C4-2B (cell line): ENCODE measurements at regions not wholly inside any gene's neighbourhood (a gene's known extent, or its start where the extent isn't known, plus 50 kb on each side); places are given as distances from the start of the nearest gene placed in this dataset.

ENCODE experiments used
- H3K27ac ChIP-seq: fragments of 450-650 bp; 2 replicates; pipeline ENCODE4 v1.5.1; 2017
- ZFX ChIP-seq: fragments of 450-650 bp; IDR thresholded peaks from 2 replicates; pipeline ENCODE4 v1.6.1; 2017
- TF ChIP-seq, protein P1 (sequence below): fragments of 450-650 bp; conservative IDR thresholded peaks from 2 replicates; pipeline ENCODE4 v1.5.1; 2017; ENCODE audit warnings: mild to moderate bottlenecking

DNA sequence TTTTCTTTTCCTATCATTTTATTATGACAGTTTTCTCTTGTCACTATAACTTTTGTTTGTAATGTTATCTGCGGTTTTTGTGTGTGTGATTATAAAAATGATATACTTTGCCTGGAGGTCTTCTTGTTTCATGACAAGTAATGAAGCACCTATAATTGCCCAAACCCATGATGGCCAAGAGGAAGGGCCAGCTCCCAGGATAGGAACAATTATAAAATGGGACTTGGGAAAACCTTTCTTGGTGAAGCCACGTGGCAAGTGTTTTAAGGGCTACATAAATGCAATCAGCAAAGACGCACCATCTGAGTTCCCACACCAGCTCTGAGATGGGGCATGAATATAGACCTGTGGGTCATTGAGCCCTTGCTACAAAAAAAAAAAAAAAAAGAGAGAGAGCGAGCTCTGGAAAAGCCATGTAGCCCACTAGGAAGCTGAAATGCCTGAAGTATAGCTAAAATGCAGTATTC is 462.6 kb upstream of the RUNX1 start:
- no peak overlapping the region for H3K27ac ChIP-seq
- TF ChIP-seq, protein P1, sequence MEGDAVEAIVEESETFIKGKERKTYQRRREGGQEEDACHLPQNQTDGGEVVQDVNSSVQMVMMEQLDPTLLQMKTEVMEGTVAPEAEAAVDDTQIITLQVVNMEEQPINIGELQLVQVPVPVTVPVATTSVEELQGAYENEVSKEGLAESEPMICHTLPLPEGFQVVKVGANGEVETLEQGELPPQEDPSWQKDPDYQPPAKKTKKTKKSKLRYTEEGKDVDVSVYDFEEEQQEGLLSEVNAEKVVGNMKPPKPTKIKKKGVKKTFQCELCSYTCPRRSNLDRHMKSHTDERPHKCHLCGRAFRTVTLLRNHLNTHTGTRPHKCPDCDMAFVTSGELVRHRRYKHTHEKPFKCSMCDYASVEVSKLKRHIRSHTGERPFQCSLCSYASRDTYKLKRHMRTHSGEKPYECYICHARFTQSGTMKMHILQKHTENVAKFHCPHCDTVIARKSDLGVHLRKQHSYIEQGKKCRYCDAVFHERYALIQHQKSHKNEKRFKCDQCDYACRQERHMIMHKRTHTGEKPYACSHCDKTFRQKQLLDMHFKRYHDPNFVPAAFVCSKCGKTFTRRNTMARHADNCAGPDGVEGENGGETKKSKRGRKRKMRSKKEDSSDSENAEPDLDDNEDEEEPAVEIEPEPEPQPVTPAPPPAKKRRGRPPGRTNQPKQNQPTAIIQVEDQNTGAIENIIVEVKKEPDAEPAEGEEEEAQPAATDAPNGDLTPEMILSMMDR, result no peak
- TF ChIP-seq ZFX, result no peak

DNA sequence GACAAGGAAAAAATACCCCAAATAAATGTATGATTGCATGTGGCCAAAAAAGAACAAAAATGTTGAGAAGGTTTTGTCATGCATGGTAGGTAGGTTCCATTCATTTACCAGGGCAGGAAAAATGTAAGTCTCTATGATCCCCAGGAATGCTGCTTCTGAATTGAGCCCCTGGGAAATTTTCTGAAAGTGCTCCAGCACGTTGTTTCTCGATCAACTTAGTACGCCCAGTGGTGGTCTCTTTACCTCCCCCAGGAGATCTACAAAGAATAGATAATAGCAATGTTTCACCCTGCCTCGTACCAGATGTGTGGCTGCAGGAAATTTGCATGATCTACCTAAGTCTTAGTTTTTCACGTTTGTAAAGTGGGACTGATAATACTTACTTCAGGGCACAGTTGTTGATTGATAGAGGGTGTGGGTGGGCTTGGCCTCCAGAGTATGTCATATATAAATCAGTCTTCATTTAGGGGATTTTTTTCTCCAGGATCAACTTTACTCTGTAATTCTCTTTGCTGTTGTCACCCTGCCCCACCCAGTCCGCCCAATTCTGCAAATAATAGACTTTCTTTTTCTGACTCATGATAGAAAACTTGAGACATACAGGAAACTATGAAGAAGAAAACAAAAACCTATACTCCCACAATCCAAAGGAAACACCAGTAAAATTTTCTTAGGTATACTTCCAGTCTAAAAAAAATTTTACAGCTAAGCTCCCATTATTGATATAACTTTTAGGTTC is 462.0 kb upstream of the RUNX1 start:
- no peak overlapping the region for H3K27ac ChIP-seq
- TF ChIP-seq ZFX, result no peak
- TF ChIP-seq, protein P1, result no peak

DNA sequence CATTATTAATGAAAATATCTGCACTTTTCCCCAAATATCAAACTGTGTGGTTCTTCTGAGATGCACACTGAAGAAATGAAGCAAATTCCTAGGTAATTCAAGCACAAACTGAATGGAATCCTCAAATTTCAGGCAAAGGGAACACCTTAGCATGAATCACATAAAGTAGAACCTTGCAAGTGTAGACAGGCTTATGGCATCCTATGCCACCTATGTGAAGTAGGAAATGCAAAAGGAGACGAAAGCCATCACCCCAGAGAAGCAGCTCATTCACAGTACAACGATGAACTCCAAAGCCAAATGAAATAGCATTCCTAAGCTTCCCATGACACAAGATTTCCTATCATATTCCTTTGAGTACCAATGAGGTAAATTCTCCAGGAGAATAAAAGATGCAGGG is 461.2 kb upstream of the RUNX1 start:
- TF ChIP-seq ZFX, result no peak
- TF ChIP-seq, protein P1, result no peak
- H3K27ac ChIP-seq, result no peak overlapping the region

DNA sequence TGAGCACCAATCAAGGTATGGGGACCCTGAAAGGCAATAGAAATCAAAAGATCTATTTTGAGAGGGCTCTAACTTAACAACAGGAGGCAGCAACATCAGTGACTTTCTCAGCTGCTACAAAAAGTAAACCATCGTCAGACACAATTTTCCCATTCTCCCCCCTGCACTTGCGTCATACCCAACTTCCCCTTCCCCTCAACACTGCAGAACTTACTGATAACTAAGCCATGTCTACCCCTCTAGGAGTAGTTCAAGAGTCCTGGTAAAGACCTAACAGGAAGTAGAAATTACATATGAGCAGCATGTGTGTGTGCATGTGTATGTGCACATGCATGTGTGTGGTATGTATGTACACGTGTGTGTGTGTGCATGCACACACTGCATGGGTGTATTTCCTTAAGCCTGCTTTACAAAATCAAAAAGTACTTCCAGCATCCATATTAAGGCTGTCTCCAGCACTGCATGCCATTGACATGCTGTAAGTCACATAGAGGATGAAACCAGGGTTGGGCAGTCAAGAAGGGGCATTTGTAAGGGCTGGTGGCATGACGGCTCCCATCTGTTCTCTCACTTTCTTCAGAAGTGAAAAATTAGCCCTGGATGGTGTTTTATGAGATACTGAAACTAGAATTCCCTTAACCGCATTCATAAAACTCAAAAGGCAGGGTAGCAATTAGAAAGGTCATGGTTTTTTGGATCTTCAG is 460.1 kb upstream of the RUNX1 start:
- TF ChIP-seq, protein P1, result no peak
- no peak for TF ChIP-seq ZFX
- H3K27ac ChIP-seq, result no peak overlapping the region

DNA sequence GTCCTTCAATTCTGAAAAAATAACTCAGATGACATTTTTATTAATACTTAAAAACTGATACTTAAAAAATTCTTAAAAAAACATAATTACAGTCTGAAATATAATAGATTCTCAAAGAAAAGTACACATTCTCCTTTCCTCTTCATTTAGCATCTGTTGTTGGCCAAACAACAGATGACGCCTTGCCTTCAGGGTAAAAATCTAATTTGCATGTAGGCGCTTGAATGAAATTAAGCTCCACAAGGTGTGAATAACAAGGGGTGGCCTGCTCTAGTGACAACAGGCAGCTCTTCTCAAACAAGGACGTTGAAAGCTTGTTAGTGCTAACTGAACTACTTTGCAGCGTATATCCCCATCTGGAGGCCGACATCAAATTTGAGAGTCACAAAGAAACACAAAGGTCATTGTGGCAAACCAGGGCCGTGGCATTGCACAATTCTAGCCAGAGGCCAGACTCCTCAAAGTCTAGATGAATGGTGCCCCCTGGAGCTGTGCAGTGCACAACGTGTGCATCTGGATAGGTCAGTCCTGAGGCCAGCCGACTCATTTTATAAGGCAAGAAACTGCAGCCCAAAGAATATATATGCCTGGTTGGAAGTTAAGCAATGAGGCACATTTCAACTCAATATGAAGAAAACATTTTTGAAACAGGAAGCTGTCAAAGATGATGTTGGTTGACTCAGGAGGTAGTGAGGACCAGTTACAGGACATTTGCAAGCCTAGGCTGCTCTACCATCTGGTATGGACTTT is 459.2 kb upstream of the RUNX1 start:
- TF ChIP-seq, protein P1, result no peak
- no peak for TF ChIP-seq ZFX
- H3K27ac ChIP-seq, result no peak overlapping the region

DNA sequence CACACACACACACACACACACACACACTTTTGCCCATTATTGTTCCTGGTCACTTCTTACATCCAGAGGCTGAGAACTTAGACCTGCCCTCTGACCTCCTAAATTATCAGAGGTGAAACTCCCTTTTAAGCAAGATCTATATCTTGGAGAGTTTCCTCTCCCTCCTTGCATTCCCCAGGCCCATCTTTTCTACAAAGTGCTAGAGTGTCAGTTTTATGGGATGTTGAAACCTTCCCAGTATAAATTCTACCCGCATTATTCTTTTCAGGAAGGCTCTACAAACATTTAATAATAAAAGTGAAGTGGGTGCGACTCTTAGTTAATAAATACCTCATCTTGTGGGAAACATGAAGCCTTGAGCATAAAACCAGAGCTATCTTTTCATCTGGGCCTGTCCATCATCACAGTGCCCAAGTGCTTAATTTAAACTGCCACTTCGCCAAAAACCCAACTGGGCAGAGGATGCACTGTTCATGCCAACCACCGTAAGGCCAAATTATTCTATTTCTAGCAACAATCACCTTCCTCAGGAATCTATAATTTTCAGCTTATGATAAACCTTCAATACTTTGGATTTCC is 458.2 kb upstream of the RUNX1 start:
- no peak for TF ChIP-seq ZFX
- TF ChIP-seq, protein P1, result no peak
- no peak overlapping the region for H3K27ac ChIP-seq
